Activated naive CD4-positive, alpha-beta T cell treated with anti-CD3 and anti-CD28 coated beads, Interleukin-2, amount 50 U/mL, for 72 hours (primary cell): ENCODE measurements at regions not wholly inside any gene's neighbourhood (a gene's known extent, or its start where the extent isn't known, plus 50 kb on each side); places are given as distances from the start of the nearest gene placed in this dataset.

ENCODE experiments used
- ATAC-seq, 2 donors: fragments of 150-1000 bp; cut with Tn5 transposase; 2 replicates each; pipeline ENCODE4 v1.10.0; 2021; ENCODE audit warnings: mild to moderate bottlenecking in 2 of 2, moderate library complexity in 2 of 2
- DNase-seq, 2 donors: peaks; one replicate each; pipeline ENCODE4 v3.0.0; 2021 to 2022; ENCODE audit warnings: low spot score in 2 of 2
- H3K27ac Mint-ChIP-seq, 2 donors: one replicate each; pipeline ENCODE4 v1.8.0; 2022; ENCODE audit warnings: mild to moderate bottlenecking in 2 of 2, mixed read lengths in 2 of 2
- H3K36me3 Mint-ChIP-seq, 2 donors: one replicate each; pipeline ENCODE4 v1.8.0; 2022; ENCODE audit warnings: mixed read lengths in 2 of 2
- H3K9me3 Mint-ChIP-seq, 2 donors: one replicate each; pipeline ENCODE4 v1.8.0; 2022; ENCODE audit warnings: mixed read lengths in 2 of 2

DNA sequence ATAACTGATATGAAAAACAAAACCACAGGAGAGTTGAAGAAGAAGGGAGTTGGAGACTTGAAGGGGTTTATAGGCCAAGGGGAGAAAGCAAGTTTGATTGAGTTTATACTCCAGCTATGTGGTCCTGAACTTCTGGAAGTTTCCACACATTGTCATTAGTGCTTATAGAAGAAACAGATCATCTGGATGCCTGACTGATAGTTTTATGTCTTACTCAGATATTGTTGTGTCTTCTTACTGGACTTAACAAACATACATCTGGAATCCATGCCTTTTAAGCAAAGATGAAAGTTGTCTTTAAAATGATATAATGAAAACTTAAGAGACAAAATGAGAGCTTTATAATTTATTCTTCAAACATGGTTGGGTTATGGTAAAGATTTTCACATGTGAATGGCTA lies 101.3 kb upstream of the FZD8 start:
- no peak overlapping the region for H3K27ac Mint-ChIP-seq
- H3K36me3 Mint-ChIP-seq: no peaks in the 10 kb centered on the region
- DNase-seq: no peak
- no peak for ATAC-seq
- peaks cover 0 to 5% of the 10 kb centered on the region in 2 donors for H3K9me3 Mint-ChIP-seq

DNA sequence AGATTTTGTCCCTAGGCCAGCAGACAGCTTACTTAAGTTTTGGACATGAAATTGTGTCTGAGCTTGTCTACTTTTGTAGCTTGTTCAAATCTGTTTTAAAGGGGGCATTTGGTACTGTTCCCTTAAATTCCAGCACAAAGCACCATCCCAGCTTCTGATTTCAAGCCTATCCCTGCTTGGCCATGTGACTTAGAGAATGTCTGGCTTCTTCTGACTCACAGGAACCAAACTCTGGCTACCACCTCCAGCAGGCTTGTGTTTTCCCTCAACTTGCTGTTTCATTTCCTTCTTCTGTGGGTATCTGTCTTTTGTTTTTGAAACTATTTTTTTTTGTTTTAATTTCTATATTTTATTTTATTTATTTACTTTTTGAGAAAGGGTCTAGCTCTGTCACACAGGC lies 97.9 kb upstream of the FZD8 start:
- DNase-seq (no peak), ATAC-seq (no peak)
- Mint-ChIP-seq H3K36me3 (peaks cover 0 to 5% of the 10 kb centered on the region in 2 donors), H3K27ac (no peak overlapping the region), H3K9me3 (peaks cover 5 to 10% of the 10 kb centered on the region in 2 donors)

DNA sequence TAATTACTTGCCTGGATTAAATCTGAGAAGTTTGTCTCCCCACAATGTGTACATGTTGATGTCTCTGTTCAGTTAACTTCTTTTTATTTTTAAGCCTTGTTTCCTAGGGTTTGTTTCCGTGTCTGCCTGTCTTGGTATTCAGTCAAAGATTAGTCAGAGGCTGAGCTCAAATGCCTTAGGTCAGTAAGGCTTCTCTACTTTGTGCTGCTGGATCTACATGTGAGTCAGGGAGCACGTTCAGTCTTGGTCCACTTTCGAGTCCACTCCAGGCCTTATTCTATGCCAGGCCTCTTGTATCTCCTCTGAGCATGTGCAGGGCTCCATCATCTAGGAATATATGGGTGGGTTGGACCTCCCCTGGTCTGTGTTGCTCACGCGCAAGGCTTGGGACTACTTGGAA lies 93.3 kb upstream of the FZD8 start:
- no peak overlapping the region for H3K27ac Mint-ChIP-seq
- peaks cover 0 to 5% of the 10 kb centered on the region in 2 donors for H3K36me3 Mint-ChIP-seq
- ATAC-seq: no peak
- H3K9me3 Mint-ChIP-seq: peaks cover 11 to 14% of the 10 kb centered on the region in 2 donors
- DNase-seq: no peak

DNA sequence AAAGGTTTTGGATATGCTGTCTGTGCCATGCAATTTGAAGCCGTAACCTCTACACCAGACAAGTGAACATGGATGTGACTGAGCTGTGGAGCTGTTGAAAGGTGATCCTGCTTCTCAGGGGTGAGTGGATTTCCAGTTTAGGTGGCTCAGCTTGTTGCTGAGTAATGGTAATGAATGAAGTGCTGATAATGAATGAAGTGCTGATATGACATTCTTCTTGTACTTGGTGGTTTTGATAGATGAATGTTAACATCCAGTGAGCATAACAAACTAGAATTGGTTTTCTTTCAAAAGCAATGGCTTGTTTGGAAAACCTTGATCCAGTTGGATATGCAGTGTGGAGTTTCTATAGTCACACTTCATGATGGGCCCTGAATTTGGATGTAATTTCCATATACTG lies 89.7 kb upstream of the FZD8 start:
- DNase-seq (no peak), ATAC-seq (no peak)
- H3K9me3 Mint-ChIP-seq: peaks cover 9 to 11% of the 10 kb centered on the region in 2 donors
- no peak overlapping the region for H3K27ac Mint-ChIP-seq
- peaks cover 0 to 5% of the 10 kb centered on the region in 2 donors for H3K36me3 Mint-ChIP-seq

DNA sequence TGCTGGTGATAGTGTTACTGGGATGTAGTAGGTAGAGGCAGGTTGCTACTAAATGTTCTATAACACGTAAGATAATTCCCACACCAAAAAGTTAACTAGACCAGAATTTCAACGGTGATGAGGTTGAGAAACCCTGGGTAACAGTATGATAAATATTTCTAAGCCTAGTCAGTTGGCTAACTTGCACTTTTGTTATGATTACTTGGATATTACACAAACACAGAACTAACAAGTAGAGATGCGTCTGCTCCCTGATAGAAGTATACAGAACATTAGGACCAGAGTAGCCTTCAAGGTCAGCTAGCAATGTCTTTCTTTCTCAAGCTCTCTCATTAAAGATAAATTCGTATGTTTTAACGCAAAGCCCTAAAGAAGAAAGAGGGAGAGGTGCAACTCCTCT lies 86.2 kb upstream of the FZD8 start:
- ATAC-seq (no peak), DNase-seq (no peak)
- H3K27ac Mint-ChIP-seq: no peak overlapping the region
- H3K36me3 Mint-ChIP-seq: no peaks in the 10 kb centered on the region
- peaks cover 0 to 4% of the 10 kb centered on the region in 2 donors for H3K9me3 Mint-ChIP-seq

DNA sequence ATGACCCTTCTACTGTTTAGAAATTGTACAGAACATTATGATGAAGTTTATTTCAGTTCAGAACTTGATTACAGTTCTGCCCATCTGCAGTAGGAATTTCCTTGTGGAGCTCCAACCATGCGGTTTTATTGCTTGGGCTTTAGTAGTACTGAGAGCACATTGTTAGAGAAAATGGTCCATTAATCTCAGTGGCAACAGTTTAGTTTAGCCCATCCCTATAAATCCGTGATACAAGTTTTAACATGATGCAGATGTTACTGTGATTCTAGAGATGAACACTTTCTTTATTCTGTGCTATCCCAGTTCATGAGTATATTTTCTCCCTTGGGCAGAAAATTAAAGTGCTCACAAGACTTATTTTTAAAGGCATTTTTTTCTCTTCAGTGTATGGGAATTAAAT lies 84.8 kb upstream of the FZD8 start:
- Mint-ChIP-seq H3K27ac (no peak overlapping the region), H3K36me3 (no peaks in the 10 kb centered on the region), H3K9me3 (peaks cover 0 to 4% of the 10 kb centered on the region in 2 donors)
- no peak for ATAC-seq
- no peak for DNase-seq

DNA sequence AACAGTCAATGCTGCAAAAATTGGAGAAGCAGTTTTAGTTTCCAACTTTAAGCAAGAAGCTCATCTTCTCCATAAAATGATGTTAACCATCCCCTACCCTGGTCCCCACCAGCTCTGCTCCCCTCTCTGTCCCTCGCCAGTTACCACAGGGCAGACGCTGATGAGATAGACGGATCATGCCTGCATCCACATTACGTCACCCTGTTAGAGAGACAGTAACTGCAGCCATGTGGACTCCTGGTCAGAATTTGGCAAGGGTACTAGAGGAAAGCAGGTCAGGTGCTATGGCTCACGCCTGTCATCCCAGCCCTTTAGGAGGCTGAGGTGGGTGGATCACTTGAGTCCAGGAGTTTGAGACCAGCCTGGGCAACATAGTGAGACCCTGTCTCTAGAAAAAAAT lies 81.9 kb upstream of the FZD8 start:
- Mint-ChIP-seq H3K36me3 (no peaks in the 10 kb centered on the region), H3K9me3 (no peaks in the 10 kb centered on the region), H3K27ac (no peak overlapping the region)
- DNase-seq (no peak), ATAC-seq (no peak)

DNA sequence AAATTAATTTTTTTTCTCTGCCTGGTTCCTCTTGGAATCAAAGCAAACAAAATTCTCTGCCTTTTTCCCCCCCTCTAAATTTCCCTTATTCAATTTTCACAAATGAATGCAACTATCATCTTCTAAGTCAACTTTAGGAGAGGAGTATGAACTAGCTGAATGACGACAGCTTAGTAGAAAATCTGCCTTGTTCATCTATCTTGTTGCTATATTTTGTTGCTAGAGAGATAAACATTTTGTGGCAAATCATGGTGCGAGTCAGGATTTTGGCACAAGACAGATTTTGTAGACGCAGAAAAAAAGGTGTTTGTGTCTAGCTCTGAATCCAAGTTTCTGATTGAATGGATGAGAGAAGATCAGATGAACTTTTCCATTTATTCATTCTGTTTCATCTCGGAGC lies 81.0 kb upstream of the FZD8 start:
- no peaks in the 10 kb centered on the region for H3K36me3 Mint-ChIP-seq
- H3K9me3 Mint-ChIP-seq: no peaks in the 10 kb centered on the region
- no peak overlapping the region for H3K27ac Mint-ChIP-seq
- DNase-seq (no peak), ATAC-seq (no peak)

DNA sequence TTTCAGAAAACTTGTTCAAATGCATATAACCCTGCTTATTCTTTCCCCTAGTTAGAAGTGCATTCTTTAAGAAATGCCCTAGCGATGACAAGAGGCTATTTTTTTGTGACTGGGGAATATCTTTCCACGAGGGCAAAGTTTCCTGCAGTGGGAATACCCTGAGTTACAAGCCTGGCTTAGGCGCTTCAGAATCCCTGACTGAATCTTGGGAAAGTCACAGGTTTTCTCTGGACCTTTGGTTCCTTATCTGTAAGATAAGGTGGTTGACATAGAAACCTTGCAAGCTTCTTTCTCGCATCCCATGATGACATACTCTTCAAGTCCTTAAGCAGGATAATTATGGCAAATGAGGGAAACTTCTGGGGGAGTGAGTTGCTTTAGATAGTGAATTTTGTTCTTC lies 80.5 kb upstream of the FZD8 start:
- H3K36me3 Mint-ChIP-seq: no peaks in the 10 kb centered on the region
- H3K27ac Mint-ChIP-seq: no peak overlapping the region
- DNase-seq (no peak), ATAC-seq (no peak)
- no peaks in the 10 kb centered on the region for H3K9me3 Mint-ChIP-seq

DNA sequence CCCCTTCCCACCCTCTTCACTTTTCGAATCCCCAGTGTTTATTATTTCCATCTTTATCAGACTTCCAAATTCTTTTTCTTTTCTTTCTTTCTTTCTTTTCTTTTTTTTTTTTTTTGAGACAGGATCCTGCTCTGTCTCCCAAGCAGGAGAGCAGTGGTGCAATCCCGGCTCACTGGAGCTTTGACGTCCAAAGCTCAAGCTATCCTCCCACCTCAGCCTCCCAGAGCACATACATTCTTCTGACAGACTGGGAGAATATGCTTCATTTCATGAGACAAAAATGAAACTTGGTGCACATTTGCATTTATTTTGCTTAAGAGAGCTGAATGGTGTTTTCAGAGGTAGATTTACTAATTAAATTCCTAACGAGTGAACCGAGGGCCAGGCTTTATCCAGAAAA lies 80.1 kb upstream of the FZD8 start:
- DNase-seq (no peak), ATAC-seq (no peak)
- no peaks in the 10 kb centered on the region for H3K36me3 Mint-ChIP-seq
- no peak overlapping the region for H3K27ac Mint-ChIP-seq
- H3K9me3 Mint-ChIP-seq: no peaks in the 10 kb centered on the region

DNA sequence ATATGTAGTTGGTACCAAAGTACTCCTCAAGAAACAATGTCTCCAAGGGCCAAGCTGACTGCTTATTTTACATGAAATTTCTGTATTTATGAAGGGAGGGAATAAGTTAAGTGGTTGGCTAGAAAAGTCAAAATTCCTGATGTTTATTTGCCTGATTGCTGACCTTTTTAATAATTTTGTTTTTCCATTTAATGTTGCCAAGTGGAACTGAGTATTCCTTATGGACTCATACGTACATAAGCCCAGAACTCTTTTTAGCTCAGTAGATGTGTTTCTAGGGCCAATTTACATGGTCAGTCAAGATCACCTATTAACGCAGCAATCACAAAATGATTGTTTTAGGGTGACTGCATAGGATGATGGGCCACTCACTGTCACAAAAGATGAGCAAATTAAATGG lies 78.3 kb upstream of the FZD8 start:
- no peaks in the 10 kb centered on the region for H3K36me3 Mint-ChIP-seq
- no peak for DNase-seq

DNA sequence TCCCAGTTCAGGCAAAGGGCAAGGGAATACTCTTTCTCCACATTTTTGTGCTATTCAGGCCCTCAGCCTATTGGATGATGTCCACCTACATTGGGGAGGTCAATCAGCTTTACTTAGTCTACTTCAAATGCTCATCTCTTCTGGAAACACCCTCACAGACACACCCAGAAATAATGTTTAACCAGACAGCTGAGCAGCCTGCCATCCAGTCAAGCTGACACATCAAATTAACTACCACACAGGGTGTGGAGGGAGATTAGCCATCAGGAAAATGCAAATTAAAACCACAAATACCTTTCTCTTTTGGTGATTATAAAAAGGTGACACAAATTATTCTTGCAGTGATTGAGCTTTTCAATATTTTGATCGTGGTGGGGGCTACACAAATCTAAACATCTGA lies 74.7 kb upstream of the FZD8 start:
- no peaks in the 10 kb centered on the region for H3K36me3 Mint-ChIP-seq
- peaks cover 5% of the 10 kb centered on the region in 2 donors for H3K9me3 Mint-ChIP-seq
- H3K27ac Mint-ChIP-seq: no peak overlapping the region
- ATAC-seq: no peak
- no peak for DNase-seq

More for the DNA sequence above, 78.3 kb upstream of the FZD8 start:
- H3K27ac Mint-ChIP-seq: no peak overlapping the region
- peaks cover 5% of the 10 kb centered on the region in 2 donors for H3K9me3 Mint-ChIP-seq
- no peak for ATAC-seq

DNA sequence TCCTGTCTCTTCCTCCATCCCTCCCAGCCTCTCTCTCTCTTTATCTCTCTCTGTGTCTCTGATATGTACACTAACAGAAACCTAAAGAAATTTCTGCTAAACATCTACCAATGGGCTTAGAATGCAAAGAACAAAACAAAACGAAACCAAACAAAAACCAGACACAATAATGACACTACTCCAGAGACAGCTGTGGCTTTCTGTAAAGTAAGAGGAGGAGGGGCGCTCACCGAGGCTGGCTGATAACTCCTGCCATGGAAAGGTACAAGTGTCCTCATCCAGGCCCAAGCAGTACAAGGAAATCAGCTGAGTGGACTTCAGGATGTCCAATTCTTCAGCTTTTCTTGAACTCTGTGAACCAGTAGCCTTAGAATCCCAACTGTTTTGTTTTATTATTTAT lies 70.4 kb upstream of the FZD8 start:
- Mint-ChIP-seq H3K36me3 (no peaks in the 10 kb centered on the region), H3K9me3 (peaks cover 5 to 11% of the 10 kb centered on the region in 2 donors), H3K27ac (no peak overlapping the region)
- DNase-seq: no peak
- ATAC-seq: no peak

DNA sequence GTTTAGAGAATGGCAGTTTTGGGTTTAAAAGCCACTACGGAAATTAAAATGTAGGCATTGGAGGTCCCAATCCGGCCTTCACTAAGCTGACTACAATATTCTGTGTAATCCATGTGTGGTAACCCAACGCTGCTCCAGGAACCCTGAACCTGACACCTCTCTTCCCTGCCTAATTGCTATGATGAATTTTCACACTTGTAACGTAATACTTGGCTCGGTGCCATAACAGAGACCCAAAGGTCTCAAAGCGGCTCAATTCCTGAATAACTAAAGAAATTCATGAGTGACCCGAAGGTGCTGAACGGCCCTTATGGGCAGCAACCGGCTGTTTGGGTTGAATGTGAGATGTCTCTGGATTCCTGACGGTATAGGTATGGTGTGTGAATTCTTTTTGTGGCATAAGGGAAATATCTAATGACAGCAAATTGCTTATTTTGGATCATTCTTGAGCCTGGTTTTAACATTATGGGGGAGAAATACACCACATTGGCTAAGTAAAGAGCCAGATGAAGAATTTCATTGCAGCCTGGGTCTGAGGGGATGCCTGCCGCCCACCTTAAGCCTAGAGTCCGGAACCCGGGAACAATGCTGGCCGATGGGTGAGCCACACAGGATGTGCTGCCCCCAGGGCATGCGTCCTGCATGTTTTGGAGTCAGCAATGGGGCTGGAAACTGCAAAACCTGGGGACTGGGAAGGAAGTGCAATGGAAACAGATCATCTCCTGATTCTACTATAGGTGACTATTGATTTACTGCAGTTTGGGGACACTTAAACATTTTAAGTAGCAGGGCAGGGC lies 69.7 kb upstream of the FZD8 start:
- no peak overlapping the region for H3K27ac Mint-ChIP-seq
- H3K9me3 Mint-ChIP-seq: peaks cover 5 to 11% of the 10 kb centered on the region in 2 donors
- no peaks in the 10 kb centered on the region for H3K36me3 Mint-ChIP-seq
- DNase-seq: no peak
- ATAC-seq: no peak

DNA sequence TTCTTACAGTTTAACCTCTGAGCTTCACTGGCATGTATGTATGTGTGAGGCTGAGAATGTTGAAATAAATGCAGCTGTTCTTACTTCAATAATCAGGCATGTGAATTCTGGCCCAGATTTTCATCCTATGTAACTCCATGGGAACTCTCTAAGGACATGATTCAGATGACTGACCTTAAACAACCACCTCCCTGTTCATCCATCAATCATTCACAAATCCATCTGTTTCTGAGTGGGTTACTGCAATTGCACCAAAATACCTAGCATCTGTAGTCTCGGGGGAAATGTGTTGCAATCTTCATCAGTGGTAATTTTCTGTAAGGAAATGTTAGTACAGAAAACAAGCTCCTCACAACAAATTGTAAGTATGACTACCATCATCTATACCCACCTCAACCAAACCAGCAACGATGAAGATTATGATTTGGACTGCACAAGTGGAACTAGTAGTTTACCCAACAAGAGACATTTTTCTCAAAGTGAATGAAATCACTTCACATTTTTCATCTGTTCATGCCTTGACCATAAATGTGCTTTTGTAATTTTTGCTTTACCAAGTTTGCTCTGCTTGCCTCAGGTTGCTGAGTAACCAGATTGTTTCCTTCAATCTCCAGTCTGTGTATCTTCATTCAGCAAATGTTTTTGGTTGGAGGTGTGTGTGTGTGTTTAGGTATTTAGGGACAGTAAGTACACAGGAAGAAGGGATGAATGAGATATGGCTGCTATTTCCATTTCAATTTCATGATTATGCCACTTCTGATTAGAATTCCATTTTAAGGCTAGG lies 65.7 kb upstream of the FZD8 start:
- H3K27ac Mint-ChIP-seq: no peak overlapping the region
- DNase-seq (no peak), ATAC-seq (no peak)
- no peaks in the 10 kb centered on the region for H3K36me3 Mint-ChIP-seq
- peaks cover 0 to 6% of the 10 kb centered on the region in 2 donors for H3K9me3 Mint-ChIP-seq

DNA sequence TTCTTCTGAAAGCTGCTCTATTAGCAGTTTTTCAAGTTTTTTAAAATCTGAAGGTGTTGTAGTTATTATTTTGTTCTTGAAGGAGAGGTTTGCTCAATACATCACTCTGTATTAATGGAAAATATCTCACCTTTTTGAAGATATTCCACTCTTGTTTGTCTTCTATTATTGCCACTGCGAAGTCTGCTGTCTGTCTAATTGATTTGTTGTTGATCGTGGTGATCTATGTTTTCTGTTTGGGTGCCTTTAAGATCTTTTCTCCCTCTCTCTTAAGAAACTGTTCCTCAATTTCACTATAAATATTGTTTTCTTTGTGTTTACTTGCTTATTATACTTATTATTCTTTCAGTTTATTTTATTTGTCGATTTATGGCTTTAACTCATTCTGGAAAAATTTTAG lies 64.9 kb upstream of the FZD8 start:
- DNase-seq (no peak), ATAC-seq (no peak)
- H3K36me3 Mint-ChIP-seq: no peaks in the 10 kb centered on the region
- H3K27ac Mint-ChIP-seq: no peak overlapping the region
- H3K9me3 Mint-ChIP-seq: peaks cover 0 to 8% of the 10 kb centered on the region in 2 donors

DNA sequence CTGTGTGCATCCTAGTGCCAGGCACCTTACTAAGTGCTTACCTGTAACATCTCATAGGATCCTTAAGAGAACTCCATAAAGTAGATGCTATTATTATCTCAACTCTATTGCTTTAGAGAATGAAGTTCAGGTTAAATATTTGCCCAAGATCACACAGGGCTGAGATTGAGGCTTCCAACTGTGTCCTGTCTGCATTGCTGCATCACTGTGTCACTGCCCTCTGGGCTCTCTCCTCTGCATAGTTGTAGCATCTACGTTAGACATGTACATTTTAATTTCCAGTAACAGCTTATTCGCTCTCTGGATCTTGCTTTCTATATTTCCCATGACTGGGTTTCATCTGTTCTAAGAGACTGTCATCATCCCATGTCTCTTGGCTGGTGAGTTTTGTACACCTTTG lies 63.6 kb upstream of the FZD8 start:
- H3K9me3 Mint-ChIP-seq: peaks cover 0 to 8% of the 10 kb centered on the region in 2 donors
- no peak overlapping the region for H3K27ac Mint-ChIP-seq
- ATAC-seq (no peak), DNase-seq (no peak)
- no peaks in the 10 kb centered on the region for H3K36me3 Mint-ChIP-seq

DNA sequence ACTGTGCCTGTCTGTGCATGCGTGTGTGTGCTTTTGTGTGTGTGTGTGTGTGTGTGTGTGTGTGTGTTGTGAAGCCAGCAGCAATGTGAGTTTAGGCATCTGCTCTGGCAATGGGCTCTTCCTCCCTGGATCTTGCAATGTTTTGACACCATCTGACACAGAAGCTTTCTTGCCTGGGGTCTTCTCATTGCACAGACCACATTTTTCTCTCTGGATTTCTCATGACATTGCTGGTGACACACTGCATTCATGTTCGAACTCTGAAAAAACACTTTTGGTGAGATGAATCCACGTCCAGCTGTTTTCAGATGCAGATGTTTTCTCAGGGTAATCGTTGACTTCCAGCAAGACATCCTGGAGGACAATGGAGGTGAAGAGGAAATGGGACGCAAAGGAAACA lies 63.0 kb upstream of the FZD8 start:
- H3K36me3 Mint-ChIP-seq: no peaks in the 10 kb centered on the region
- peaks cover 0 to 8% of the 10 kb centered on the region in 2 donors for H3K9me3 Mint-ChIP-seq
- ATAC-seq (no peak), DNase-seq (no peak)
- H3K27ac Mint-ChIP-seq: no peak overlapping the region
